Peyer's patch (tissue), 4 donors: ENCODE measurements at regions not wholly inside any gene's neighbourhood (a gene's known extent, or its start where the extent isn't known, plus 50 kb on each side); places are given as distances from the start of the nearest gene placed in this dataset.

ENCODE experiments used
- POLR2A ChIP-seq, 2 donors: fragments of 450-650 bp; IDR thresholded peaks; one replicate each; pipeline ENCODE4 v1.5.1; 2017; ENCODE audit warnings: antibody characterized with exemption in 2 of 2, mild to moderate bottlenecking in 2 of 2, moderate library complexity in 2 of 2
- TF ChIP-seq, protein P1 (sequence below), 6 experiments: fragments of 450-650 bp in 4 of 6; fragments of 200-600 bp in 2 of 6; sonication (generic) in 1 of 6; IDR thresholded peaks; one replicate each; pipeline ENCODE4 v1.5.1; 2017 to 2019; ENCODE audit warnings: antibody characterized with exemption in 6 of 6, mild to moderate bottlenecking in 3 of 6, moderate library complexity in 1 of 6

DNA sequence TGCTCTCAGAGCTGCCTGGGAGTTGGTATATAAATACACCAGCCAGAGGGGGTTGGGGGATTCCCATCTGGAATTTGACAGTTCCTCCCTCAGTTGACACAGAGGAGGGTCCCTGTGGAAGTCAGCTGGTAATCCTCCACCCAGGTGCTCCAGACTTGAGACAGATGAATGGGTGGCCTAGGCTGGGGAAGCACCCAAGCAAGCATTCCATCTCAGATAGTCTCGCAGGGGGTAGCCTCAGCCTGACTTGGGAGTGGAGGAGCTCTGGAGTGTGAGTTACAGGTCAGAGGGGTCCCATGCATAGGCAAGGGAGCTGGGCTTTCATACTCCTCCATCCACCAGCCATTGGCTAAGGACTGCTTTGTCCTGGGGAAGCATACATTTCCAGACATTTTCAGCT, 229.3 kb upstream of the BCOR start:
- TF ChIP-seq, protein P1, sequence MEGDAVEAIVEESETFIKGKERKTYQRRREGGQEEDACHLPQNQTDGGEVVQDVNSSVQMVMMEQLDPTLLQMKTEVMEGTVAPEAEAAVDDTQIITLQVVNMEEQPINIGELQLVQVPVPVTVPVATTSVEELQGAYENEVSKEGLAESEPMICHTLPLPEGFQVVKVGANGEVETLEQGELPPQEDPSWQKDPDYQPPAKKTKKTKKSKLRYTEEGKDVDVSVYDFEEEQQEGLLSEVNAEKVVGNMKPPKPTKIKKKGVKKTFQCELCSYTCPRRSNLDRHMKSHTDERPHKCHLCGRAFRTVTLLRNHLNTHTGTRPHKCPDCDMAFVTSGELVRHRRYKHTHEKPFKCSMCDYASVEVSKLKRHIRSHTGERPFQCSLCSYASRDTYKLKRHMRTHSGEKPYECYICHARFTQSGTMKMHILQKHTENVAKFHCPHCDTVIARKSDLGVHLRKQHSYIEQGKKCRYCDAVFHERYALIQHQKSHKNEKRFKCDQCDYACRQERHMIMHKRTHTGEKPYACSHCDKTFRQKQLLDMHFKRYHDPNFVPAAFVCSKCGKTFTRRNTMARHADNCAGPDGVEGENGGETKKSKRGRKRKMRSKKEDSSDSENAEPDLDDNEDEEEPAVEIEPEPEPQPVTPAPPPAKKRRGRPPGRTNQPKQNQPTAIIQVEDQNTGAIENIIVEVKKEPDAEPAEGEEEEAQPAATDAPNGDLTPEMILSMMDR (IDR thresholded peaks at IDR 0.05): no peak
- TF ChIP-seq POLR2A (IDR thresholded peaks at IDR 0.05): no peak
